Heart left ventricle (tissue), 13 donors: ENCODE measurements at regions not wholly inside any gene's neighbourhood (a gene's known extent, or its start where the extent isn't known, plus 50 kb on each side); places are given as distances from the start of the nearest gene placed in this dataset.

ENCODE experiments used
- CTCF ChIP-seq, 12 donors: fragments of 200-600 bp; sonication (generic) in 4 of 12; IDR thresholded peaks; one replicate each; pipeline versions ENCODE4 v1.5.0 to v1.8.0; 2018 to 2022; ENCODE audit warnings: antibody characterized with exemption in 12 of 12, mild to moderate bottlenecking in 5 of 12
- POLR2A ChIP-seq, 2 donors: fragments of 450-650 bp; IDR thresholded peaks; one replicate each; pipeline ENCODE4 v1.6.1; 2017; ENCODE audit warnings: antibody characterized with exemption in 2 of 2, mild to moderate bottlenecking in 2 of 2, moderate library complexity in 2 of 2
- donor health status: ischemic (EF 13 %, LVEDD 7.1; RV severe dilation, severe dysfunction).
- donor health status: DM: no; HTN: yes; CAD: no.
- donor health status: DM: no; HTN: no; CAD: no.
- donor health status: ischemic (EF 25% LVEDD 6.9; RV normal size, moderate dysfunction).
- donor health status: ischemic (EF 25% LVEDD 5.7; RV mildly dilated, moderate dysfunction).
- donor health status: ischemic (EF 35%, LVEDD 5.7; RV mildly dilated, moderate dysfunction).
- donor health status: nonischemic (EF 11% LVEDD 7.7; RV severe dilation, severe dysfunction).
- donor health status: DM: yes; HTN: yes; CAD: no.
- donor health status: PGD.
- donor health status: ischemic (EF 29% LVEDD 5.4; RV normal size, mild dysfunction).
- donor health status: nonischemic (EF 23%, LVEDD 6.1; RV moderate dilation, normal function).

GRCh38 chr3:124292329-124292728 is 300.4 kb upstream of the ROPN1 start:
- TF ChIP-seq CTCF (IDR thresholded peaks at IDR 0.05) = no peak
- no peak for TF ChIP-seq POLR2A (IDR thresholded peaks at IDR 0.05)
